Breast epithelium (tissue), 3 donors: ENCODE measurements at regions not wholly inside any gene's neighbourhood (a gene's known extent, or its start where the extent isn't known, plus 50 kb on each side); places are given as distances from the start of the nearest gene placed in this dataset.

ENCODE experiments used
- CTCF ChIP-seq, 3 donors: fragments of 450-650 bp; IDR thresholded peaks; one replicate each; pipeline ENCODE4 v1.5.1; 2016 to 2017; ENCODE audit warnings: antibody characterized with exemption in 3 of 3, mild to moderate bottlenecking in 3 of 3, moderate library complexity in 3 of 3
- POLR2A ChIP-seq: fragments of 450-650 bp; IDR thresholded peaks from one replicate; pipeline ENCODE4 v1.6.1; 2016; ENCODE audit warnings: antibody characterized with exemption, mild to moderate bottlenecking, moderate library complexity
- POLR2AphosphoS5 ChIP-seq, 3 donors: sonication (generic); formaldehyde crosslinking; IDR thresholded peaks; one replicate each; pipeline ENCODE4 v1.6.1; 2017; ENCODE audit warnings: antibody characterized with exemption in 3 of 3

- no peak for TF ChIP-seq CTCF (IDR thresholded peaks at IDR 0.05)
- TF ChIP-seq POLR2AphosphoS5 (IDR thresholded peaks at IDR 0.05) = no peak
- no peak for TF ChIP-seq POLR2A
Measured at GRCh38 chr6:88216182-88216581, 50.0 kb upstream of the CNR1 start.
